A549 (cell line): ENCODE measurements at regions not wholly inside any gene's neighbourhood (a gene's known extent, or its start where the extent isn't known, plus 50 kb on each side); places are given as distances from the start of the nearest gene placed in this dataset.

Experiments used
- CTCF ChIP-seq: fragments of >200 bp; sonication (Bioruptor Twin); formaldehyde crosslinking; IDR thresholded peaks from 3 replicates; pipeline ENCODE4 v1.5.1; 2016
- ELK1 ChIP-seq: fragments of 150-350 bp; IDR thresholded peaks from 2 replicates; pipeline ENCODE4 v1.6.1; 2014; ENCODE audit warnings: low read depth, mild to moderate bottlenecking, low read length
- FOXS1 ChIP-seq: fragments of 250-450 bp; sonication (Bioruptor Pico); IDR thresholded peaks from 2 replicates; pipeline ENCODE4 v1.5.0; 2020; ENCODE audit warnings: mild to moderate bottlenecking, moderate library complexity
- MAX ChIP-seq: IDR thresholded peaks from 2 replicates; pipeline ENCODE4 v1.6.1; 2012
- MYC ChIP-seq: IDR thresholded peaks from 2 replicates; pipeline ENCODE4 v1.6.1; 2012; ENCODE audit warnings: mild to moderate bottlenecking, inconsistent platforms, low read length, improper control_type of control experiment, borderline replicate concordance
- POLR2A ChIP-seq: IDR thresholded peaks from 2 replicates; pipeline ENCODE4 v1.6.1; 2012; ENCODE audit warnings: mild to moderate bottlenecking, low read length
- POLR2AphosphoS2 ChIP-seq: conservative IDR thresholded peaks from 2 replicates; pipeline ENCODE4 v1.6.1; 2012; ENCODE audit warnings: low read length, improper control_type of control experiment, inconsistent platforms
- RCOR1 ChIP-seq: fragments of 150-350 bp; IDR thresholded peaks from 2 replicates; pipeline ENCODE4 v1.6.1; 2014; ENCODE audit warnings: antibody characterized with exemption, low read length, low read depth

- TF ChIP-seq POLR2AphosphoS2 (no peak), FOXS1 (no peak), CTCF (no peak), RCOR1 (no peak), MAX (no peak), MYC (no peak), ELK1 (no peak), POLR2A (no peak)
These were observed 480.7 kb downstream of the HTR1B start for GRCh38 chr6:76982476-76983199.
